Neutrophil (primary cell): ENCODE measurements at regions not wholly inside any gene's neighbourhood (a gene's known extent, or its start where the extent isn't known, plus 50 kb on each side); places are given as distances from the start of the nearest gene placed in this dataset.

Source experiments
- H3K27ac ChIP-seq: fragments of 200-600 bp; sonication (generic); 2 replicates; pipeline ENCODE4 v1.5.1; 2016; ENCODE audit warnings: mild to moderate bottlenecking, moderate library complexity
- H3K27me3 ChIP-seq: fragments of 200-600 bp; sonication (generic); 2 replicates; pipeline ENCODE4 v1.6.0; 2016; ENCODE audit warnings: mild to moderate bottlenecking
- H3K36me3 ChIP-seq: fragments of 200-600 bp; sonication (generic); 2 replicates; pipeline ENCODE4 v1.5.1; 2017
- H3K4me1 ChIP-seq, 2 experiments: fragments of 200-600 bp in 1 of 2; sonication (generic) in 1 of 2; 1 replicate in 1 of 2; 2 replicates in 1 of 2; pipeline versions ENCODE4 v1.5.1 to v1.6.1; 2013 to 2016; ENCODE audit warnings: low read depth in 1 of 2, low read length in 1 of 2, mild to moderate bottlenecking in 1 of 2, moderate library complexity in 1 of 2; ENCODE audit not compliant: control insufficient read depth in 1 of 2, insufficient read depth in 1 of 2
- H3K4me3 ChIP-seq, 2 experiments: fragments of 200-600 bp in 1 of 2; sonication (generic) in 1 of 2; 1 replicate in 1 of 2; 2 replicates in 1 of 2; pipeline ENCODE4 v1.5.1; 2013 to 2016; ENCODE audit warnings: low read depth in 1 of 2, low read length in 1 of 2, mild to moderate bottlenecking in 1 of 2, moderate library complexity in 1 of 2
- H3K9me3 ChIP-seq: fragments of 200-600 bp; sonication (generic); 2 replicates; pipeline ENCODE4 v1.5.1; 2016
- CTCF ChIP-seq: fragments of 200-600 bp; sonication (generic); IDR thresholded peaks from 2 replicates; pipeline ENCODE4 v1.5.1; 2016; ENCODE audit warnings: antibody characterized with exemption

- TF ChIP-seq CTCF = no peak
- Histone ChIP-seq H3K9me3 (no peaks in the 10 kb centered on the region), H3K4me1 (no peaks in the 10 kb centered on the region)
Observed at GRCh38 chr3:5479229-5479799, 291.8 kb downstream of the EDEM1 start.

DNA sequence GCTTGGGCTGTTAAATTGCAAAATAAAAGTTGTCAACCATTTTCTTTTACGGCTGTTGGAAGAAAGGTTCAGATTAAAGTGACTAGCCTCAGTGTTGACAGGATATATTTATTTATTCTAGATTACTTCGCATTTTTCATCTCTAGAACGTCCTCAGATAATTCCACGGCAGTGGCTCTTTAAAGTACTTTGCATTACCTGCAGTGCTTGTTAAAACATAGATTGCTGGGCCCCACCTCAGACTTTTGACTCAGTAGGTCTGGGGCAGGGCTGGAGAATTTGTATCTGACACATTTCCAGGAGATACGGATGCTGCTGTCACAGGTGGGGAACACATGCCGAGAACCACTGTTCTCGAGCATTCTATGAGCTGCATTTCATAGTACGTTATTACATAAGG, 292.7 kb downstream of the EDEM1 start:
- H3K4me1 ChIP-seq = no peaks in the 10 kb centered on the region
- no peak overlapping the region for H3K4me3 ChIP-seq
- H3K9me3 ChIP-seq = no peaks in the 10 kb centered on the region
- H3K27me3 ChIP-seq = no peaks in the 10 kb centered on the region
- no peaks in the 10 kb centered on the region for H3K36me3 ChIP-seq
- H3K27ac ChIP-seq = no peak overlapping the region
- no peak for TF ChIP-seq CTCF

More at GRCh38 chr3:5479229-5479799, 291.8 kb downstream of the EDEM1 start:
- no peak overlapping the region for H3K4me3 ChIP-seq
- no peaks in the 10 kb centered on the region for H3K27me3 ChIP-seq
- no peaks in the 10 kb centered on the region for H3K36me3 ChIP-seq
- no peak overlapping the region for H3K27ac ChIP-seq

GRCh38 chr3:5485427-5485826, 297.9 kb downstream of the EDEM1 start:
- Histone ChIP-seq H3K4me3 (no peak overlapping the region), H3K9me3 (no peaks in the 10 kb centered on the region)
- no peak for TF ChIP-seq CTCF

DNA sequence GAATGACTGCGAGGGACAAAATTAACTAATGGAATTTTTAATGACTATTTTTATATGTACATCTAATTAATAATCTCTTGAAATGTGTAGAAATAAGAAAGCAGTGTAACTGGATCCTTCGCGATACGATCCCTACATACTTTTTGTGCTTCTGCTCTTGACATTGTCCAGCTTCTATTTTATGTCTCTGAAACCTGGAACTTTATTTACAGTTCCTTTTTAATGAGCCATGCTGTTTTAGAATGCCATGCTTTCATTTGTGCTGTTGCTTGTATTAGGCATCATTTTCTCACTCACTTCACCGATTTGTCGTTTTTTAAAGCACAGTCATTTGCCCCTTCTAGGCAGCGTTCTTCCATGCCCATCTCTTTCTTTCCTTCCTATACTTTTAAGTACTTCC, 301.3 kb downstream of the EDEM1 start:
- Histone ChIP-seq H3K9me3 (no peaks in the 10 kb centered on the region), H3K36me3 (no peaks in the 10 kb centered on the region), H3K27ac (no peak overlapping the region), H3K4me3 (no peak overlapping the region), H3K27me3 (no peaks in the 10 kb centered on the region), H3K4me1 (no peaks in the 10 kb centered on the region)
- TF ChIP-seq CTCF = no peak

More at GRCh38 chr3:5485427-5485826, 297.9 kb downstream of the EDEM1 start:
- H3K27ac ChIP-seq = no peak overlapping the region
- no peaks in the 10 kb centered on the region for H3K36me3 ChIP-seq
- no peaks in the 10 kb centered on the region for H3K27me3 ChIP-seq
- no peaks in the 10 kb centered on the region for H3K4me1 ChIP-seq

DNA sequence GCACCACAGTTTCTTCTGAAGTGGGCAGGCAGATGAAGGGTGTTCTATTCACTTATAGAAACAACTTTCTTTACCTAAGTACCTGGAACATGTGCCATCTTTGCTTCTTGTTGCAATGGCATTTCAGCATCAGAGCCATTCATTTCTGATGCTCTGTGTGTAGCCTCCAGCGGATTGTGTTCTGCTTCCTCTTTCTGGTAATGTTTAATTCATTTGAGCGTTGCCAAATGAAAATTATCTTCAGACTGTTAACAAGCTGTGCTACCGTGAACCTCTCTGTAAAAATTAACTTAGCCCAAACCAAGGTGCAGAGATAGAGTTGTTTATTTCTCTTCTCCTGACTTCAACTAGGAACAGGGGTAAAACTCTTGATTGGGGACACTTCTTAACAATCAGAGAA, 302.0 kb downstream of the EDEM1 start:
- no peak overlapping the region for H3K27ac ChIP-seq
- no peak for TF ChIP-seq CTCF
- no peaks in the 10 kb centered on the region for H3K4me1 ChIP-seq
- H3K36me3 ChIP-seq = no peaks in the 10 kb centered on the region
- H3K27me3 ChIP-seq = no peaks in the 10 kb centered on the region
- H3K4me3 ChIP-seq = no peak overlapping the region
- H3K9me3 ChIP-seq = no peaks in the 10 kb centered on the region
